Neural crest cell (in vitro differentiated cells): ENCODE measurements at regions not wholly inside any gene's neighbourhood (a gene's known extent, or its start where the extent isn't known, plus 50 kb on each side); places are given as distances from the start of the nearest gene placed in this dataset.

Experiments
- DNase-seq: peaks from one replicate; pipeline ENCODE4 v3.0.0; 2021; ENCODE audit warnings: low read depth, mixed read lengths, low spot score
- H3K27ac Mint-ChIP-seq: one replicate; pipeline ENCODE4 v1.8.0; 2021; ENCODE audit warnings: mild to moderate bottlenecking, mixed read lengths; ENCODE audit not compliant: unreplicated experiment
- H3K27me3 Mint-ChIP-seq: 2 replicates; pipeline ENCODE4 v1.8.0; 2021; ENCODE audit warnings: low read depth, mild to moderate bottlenecking, mixed read lengths
- H3K36me3 Mint-ChIP-seq: 2 replicates; pipeline ENCODE4 v1.8.0; 2021; ENCODE audit warnings: low read depth, mild to moderate bottlenecking, mixed read lengths
- H3K4me1 Mint-ChIP-seq: 2 replicates; pipeline ENCODE4 v1.8.0; 2021; ENCODE audit warnings: mixed read lengths
- H3K4me3 Mint-ChIP-seq: one replicate; pipeline ENCODE4 v1.8.0; 2021; ENCODE audit warnings: mild to moderate bottlenecking, mixed read lengths
- H3K9me3 Mint-ChIP-seq: 2 replicates; pipeline ENCODE4 v1.8.0; 2021; ENCODE audit warnings: mixed read lengths
- CTCF ChIP-seq: fragments of 200-600 bp; sonication (generic); conservative IDR thresholded peaks from 2 replicates; pipeline ENCODE4 v1.5.0; 2021; ENCODE audit warnings: antibody characterized with exemption, mild to moderate bottlenecking

DNA sequence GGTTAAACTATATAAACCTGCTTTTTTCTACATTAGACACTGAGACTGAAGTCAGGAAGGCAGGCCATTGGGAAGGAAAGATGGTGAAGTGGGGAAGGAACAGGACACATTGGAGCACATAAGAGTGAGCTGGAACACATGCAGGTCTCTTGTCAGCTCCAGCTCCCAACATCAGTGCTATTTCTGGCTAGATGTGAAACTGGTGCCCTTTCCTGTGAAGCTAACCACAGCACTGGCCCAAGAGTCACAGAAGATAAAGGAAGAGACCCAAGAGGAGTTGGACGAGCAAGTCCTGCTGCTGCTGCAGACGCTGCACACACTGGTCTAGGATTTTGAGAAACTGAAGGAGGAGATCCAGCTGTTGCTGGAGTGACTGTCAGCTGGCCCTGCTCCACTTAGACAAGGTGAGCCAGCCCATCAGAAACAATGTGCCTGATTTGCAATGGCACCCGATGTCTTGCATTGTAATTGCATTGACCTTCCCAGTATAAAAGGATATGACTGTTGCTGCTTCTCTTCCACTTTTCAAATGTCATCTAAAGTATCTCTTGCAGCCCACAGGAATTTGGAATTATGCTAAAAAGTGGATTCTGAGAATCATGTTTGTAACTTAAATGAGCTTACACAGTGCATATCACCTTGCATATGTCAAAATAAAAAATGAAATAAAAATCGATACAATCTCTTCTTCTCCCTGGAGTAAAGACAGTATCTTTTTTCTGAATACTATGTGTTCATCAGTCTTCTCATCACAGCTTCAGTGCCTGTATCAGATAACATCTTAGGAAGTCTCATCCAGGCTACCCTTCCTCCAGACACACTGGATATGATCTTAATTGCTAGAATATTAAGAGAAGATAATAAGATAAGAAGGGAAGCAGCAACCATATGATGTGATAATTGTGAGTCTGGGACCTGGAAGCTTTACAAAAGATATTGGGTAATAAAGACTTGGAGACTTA is 230.7 kb upstream of the SPRY2 start:
- Mint-ChIP-seq H3K27ac (no peak overlapping the region), H3K36me3 (no peaks in the 10 kb centered on the region), H3K27me3 (no peaks in the 10 kb centered on the region), H3K4me1 (peaks cover 13% of the 10 kb centered on the region), H3K4me3 (no peak overlapping the region), H3K9me3 (no peaks in the 10 kb centered on the region)
- TF ChIP-seq CTCF: no peak
- no peak for DNase-seq

DNA sequence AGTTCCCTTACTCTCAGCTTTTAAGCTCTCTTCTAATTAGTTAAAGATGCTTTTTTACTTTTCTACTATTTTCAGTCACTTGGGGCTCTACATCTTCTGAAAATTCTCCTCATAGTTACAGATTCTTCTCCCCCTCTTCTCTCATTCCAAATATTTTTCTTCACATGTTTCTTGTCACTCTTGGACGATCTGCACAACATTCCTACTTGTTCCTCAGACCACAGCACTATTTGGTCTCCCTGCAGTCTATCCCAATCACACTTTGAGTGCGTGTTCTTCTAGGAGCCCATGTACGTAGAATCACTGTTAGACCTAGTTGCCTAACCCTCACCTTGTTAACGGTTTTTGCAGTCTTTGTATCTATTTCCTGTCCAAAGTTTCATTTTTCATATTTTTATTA is 222.5 kb upstream of the SPRY2 start:
- no peak overlapping the region for H3K27ac Mint-ChIP-seq
- peaks cover 5% of the 10 kb centered on the region for H3K36me3 Mint-ChIP-seq
- DNase-seq: no peak
- peaks cover 11% of the 10 kb centered on the region for H3K9me3 Mint-ChIP-seq
- H3K4me1 Mint-ChIP-seq: peaks cover 10% of the 10 kb centered on the region
- H3K27me3 Mint-ChIP-seq: no peaks in the 10 kb centered on the region
- H3K4me3 Mint-ChIP-seq: no peak overlapping the region
- no peak for TF ChIP-seq CTCF

DNA sequence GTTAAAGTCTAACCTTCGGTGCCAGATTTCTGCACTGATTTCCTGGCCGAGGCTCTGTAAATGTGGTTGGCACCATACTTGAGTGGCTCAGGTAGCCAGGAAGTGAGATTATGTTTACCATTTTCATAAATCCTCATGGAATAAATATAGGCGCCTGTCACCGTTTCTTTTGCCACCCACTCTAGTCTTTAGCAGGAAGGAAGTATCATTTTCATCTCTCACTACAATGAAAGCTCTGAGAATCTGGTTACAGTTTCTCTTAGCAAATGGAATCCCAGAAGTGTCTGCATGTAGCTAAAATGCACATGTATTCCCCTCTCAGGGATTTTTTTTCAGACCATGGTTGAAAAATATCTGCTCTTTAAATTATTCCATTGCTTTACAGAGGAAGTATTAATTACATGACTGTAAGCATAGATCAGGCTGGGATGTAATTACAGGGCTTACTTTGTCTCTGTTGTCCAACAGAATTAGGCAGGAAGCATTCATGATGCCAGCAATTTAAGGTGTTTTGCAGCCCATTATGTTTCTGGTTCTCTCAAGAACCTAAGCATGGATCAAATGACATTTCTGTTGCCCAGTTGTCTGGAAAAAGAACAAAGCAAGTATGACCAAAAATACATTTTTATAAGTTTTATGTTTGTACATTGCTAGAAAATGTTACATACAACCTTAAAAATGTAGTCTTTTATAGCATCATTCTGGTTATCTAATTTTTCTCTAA is 221.7 kb upstream of the SPRY2 start:
- no peak for DNase-seq

GRCh38 chr13:80560609-80561008 is 219.7 kb upstream of the SPRY2 start:
- no peak overlapping the region for H3K27ac Mint-ChIP-seq

More for the DNA sequence above, 221.7 kb upstream of the SPRY2 start:
- Mint-ChIP-seq H3K27me3 (no peaks in the 10 kb centered on the region), H3K4me3 (no peak overlapping the region), H3K4me1 (peaks cover 14% of the 10 kb centered on the region), H3K27ac (no peak overlapping the region), H3K9me3 (peaks cover 11% of the 10 kb centered on the region), H3K36me3 (peaks cover 5% of the 10 kb centered on the region)
- TF ChIP-seq CTCF: no peak

GRCh38 chr13:80559944-80560343 is 219.0 kb upstream of the SPRY2 start:
- H3K27me3 Mint-ChIP-seq: no peaks in the 10 kb centered on the region
- DNase-seq: no peak
- no peak overlapping the region for H3K4me3 Mint-ChIP-seq
- no peak overlapping the region for H3K27ac Mint-ChIP-seq
- no peak for TF ChIP-seq CTCF
- H3K4me1 Mint-ChIP-seq: peaks cover 16% of the 10 kb centered on the region
- peaks cover 13% of the 10 kb centered on the region for H3K9me3 Mint-ChIP-seq
- H3K36me3 Mint-ChIP-seq: peaks cover 5% of the 10 kb centered on the region

More at GRCh38 chr13:80560609-80561008, 219.7 kb upstream of the SPRY2 start:
- H3K4me1 Mint-ChIP-seq: peaks cover 14% of the 10 kb centered on the region
- H3K27me3 Mint-ChIP-seq: no peaks in the 10 kb centered on the region
- peaks cover 5% of the 10 kb centered on the region for H3K36me3 Mint-ChIP-seq
- no peak overlapping the region for H3K4me3 Mint-ChIP-seq
- no peak for TF ChIP-seq CTCF
- no peak for DNase-seq
- peaks cover 13% of the 10 kb centered on the region for H3K9me3 Mint-ChIP-seq
